Body of pancreas (tissue), 4 donors: ENCODE measurements at regions not wholly inside any gene's neighbourhood (a gene's known extent, or its start where the extent isn't known, plus 50 kb on each side); places are given as distances from the start of the nearest gene placed in this dataset.

ENCODE experiments used
- ATAC-seq: fragments of 150-250 bp; one replicate; pipeline ENCODE4 v1.9.1; 2016
- DNase-seq, 4 donors: peaks; one replicate each; pipeline ENCODE4 v3.0.0-alpha.2; 2019
- H3K27ac ChIP-seq, 4 donors: fragments of 200-600 bp; sonication (generic); 1 replicate in 3 of 4; 2 replicates in 1 of 4; pipeline versions ENCODE4 v1.5.1 to v1.6.1; 2016 to 2019; ENCODE audit warnings: mild to moderate bottlenecking in 1 of 4, mixed read lengths in 1 of 4, moderate library complexity in 1 of 4
- H3K27me3 ChIP-seq, 2 donors: fragments of 200-600 bp; sonication (generic); one replicate each; pipeline ENCODE4 v1.6.0; 2016; ENCODE audit warnings: mild to moderate bottlenecking in 1 of 2
- H3K36me3 ChIP-seq, 2 donors: fragments of 200-600 bp; sonication (generic); replicated peaks in 1 of 2; 2 replicates each; pipeline ENCODE4 v1.5.1; 2016; ENCODE audit warnings: low read depth in 2 of 2; ENCODE audit not compliant: insufficient read depth in 1 of 2
- H3K4me1 ChIP-seq: fragments of 200-600 bp; sonication (generic); one replicate; pipeline ENCODE4 v1.6.0; 2016
- H3K4me3 ChIP-seq, 2 donors: fragments of 200-600 bp; sonication (generic); 1 replicate in 1 of 2; 2 replicates in 1 of 2; pipeline ENCODE4 v1.5.1; 2016 to 2019
- H3K9me3 ChIP-seq, 3 donors: fragments of 200-600 bp; sonication (generic); 1 replicate in 2 of 3; 2 replicates in 1 of 3; pipeline ENCODE4 v1.5.1; 2016
- CTCF ChIP-seq, 7 experiments: fragments of 450-650 bp in 4 of 7; fragments of 200-600 bp in 3 of 7; sonication (generic) in 3 of 7; IDR thresholded peaks; one replicate each; pipeline ENCODE4 v1.5.1; 2016 to 2019; ENCODE audit warnings: antibody characterized with exemption in 7 of 7
- POLR2A ChIP-seq, 3 donors: fragments of 450-650 bp; IDR thresholded peaks; one replicate each; pipeline ENCODE4 v1.6.1; 2016; ENCODE audit warnings: antibody characterized with exemption in 3 of 3, mild to moderate bottlenecking in 2 of 3
- WGBS, 2 donors: methylation state at CpG; one replicate each; pipeline ENCODE4 v1.1.5; 2017; 5-methylcytosine and 5-hydroxymethylcytosine counted together
- intact Hi-C: fragments of 100-400 bp; cut with DNase I; formaldehyde crosslinking; loops from one replicate; pipeline ENCODE4 v1.15.1; 2023

DNA sequence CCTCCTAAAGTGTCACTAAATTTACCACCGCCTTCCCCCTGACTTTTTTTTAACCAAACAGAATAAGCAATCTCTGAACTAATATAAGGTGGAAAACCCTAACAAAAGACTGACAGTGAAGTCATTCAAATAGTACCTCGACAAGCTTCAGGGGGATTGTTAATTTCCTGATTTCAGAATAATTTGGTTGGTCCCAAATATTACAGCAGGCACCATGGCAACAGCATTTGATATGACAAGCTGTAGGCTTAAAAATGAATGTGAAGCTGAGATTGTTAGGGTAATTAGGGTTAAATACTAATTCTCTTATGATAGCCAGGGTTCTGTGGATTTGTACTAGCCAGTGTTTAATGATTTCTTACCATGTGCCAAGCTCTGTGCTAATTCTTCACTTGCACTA is 63.5 kb upstream of the GOLGA8B start:
- Histone ChIP-seq H3K36me3 (no peaks in the 10 kb centered on the region), H3K4me1 (peaks cover 15% of the 10 kb centered on the region), H3K4me3 (no peak overlapping the region), H3K27ac (no peak overlapping the region), H3K27me3 (no peaks in the 10 kb centered on the region), H3K9me3 (no peaks in the 10 kb centered on the region)
- WGBS, 2 donors: 78 to 83% methylated on average over 2 of the region's 2 CpGs
- no peak for ATAC-seq
- intact Hi-C loops: no loop called here
- TF ChIP-seq POLR2A (IDR thresholded peaks at IDR 0.05) (no peak), CTCF (IDR thresholded peaks at IDR 0.05) (no peak)
- DNase-seq: no peak

GRCh38 chr15:34644851-34645250 is 61.4 kb upstream of the GOLGA8B start:
- no peak overlapping the region for H3K4me3 ChIP-seq
- 77% methylated on average over 4 of the region's 4 CpGs for WGBS, 2 donors
- TF ChIP-seq POLR2A (IDR thresholded peaks at IDR 0.05): no peak
- no peak for TF ChIP-seq CTCF (IDR thresholded peaks at IDR 0.05)
- H3K9me3 ChIP-seq: no peaks in the 10 kb centered on the region
- ATAC-seq (no peak), DNase-seq (no peak)
- no peak overlapping the region for H3K27ac ChIP-seq
- H3K36me3 ChIP-seq: no peaks in the 10 kb centered on the region
- no peaks in the 10 kb centered on the region for H3K4me1 ChIP-seq
- no peaks in the 10 kb centered on the region for H3K27me3 ChIP-seq
- intact Hi-C loops: no loop called here

DNA sequence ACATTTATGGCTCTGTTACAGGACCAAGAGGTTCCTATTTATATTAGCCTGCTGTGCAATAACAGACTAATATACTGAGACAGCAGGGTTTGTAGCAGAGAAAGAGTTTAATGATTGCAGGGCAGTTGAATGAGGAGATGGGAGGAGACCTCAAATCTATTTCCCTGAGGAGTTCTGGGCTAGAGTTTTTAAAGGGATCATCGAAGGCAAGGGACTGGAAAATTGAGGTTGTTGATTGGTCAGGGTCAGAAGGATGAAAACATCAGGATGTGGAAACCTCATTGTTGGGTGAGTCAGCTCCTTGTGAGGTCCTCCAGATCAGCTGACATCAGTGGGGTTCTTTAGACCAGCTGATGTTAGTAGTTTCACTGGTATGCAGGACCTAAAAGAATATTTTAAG is 60.6 kb upstream of the GOLGA8B start:
- no peak overlapping the region for H3K27ac ChIP-seq
- H3K4me1 ChIP-seq: no peaks in the 10 kb centered on the region
- no peaks in the 10 kb centered on the region for H3K9me3 ChIP-seq
- 55 to 91% methylated on average over 1 of the region's 1 CpG for WGBS, 2 donors
- H3K4me3 ChIP-seq: no peak overlapping the region
- no peaks in the 10 kb centered on the region for H3K27me3 ChIP-seq
- TF ChIP-seq CTCF (IDR thresholded peaks at IDR 0.05) (no peak), POLR2A (IDR thresholded peaks at IDR 0.05) (no peak)
- H3K36me3 ChIP-seq: no peaks in the 10 kb centered on the region
- DNase-seq (no peak), ATAC-seq (no peak)
- intact Hi-C loops: no loop called here

- no peaks in the 10 kb centered on the region for H3K4me1 ChIP-seq
- no peaks in the 10 kb centered on the region for H3K36me3 ChIP-seq
- no peak overlapping the region for H3K27ac ChIP-seq
- no peak for ATAC-seq
- H3K9me3 ChIP-seq: no peaks in the 10 kb centered on the region
- intact Hi-C loops: no loop called here
- 76 to 77% methylated on average over 4 of the region's 4 CpGs for WGBS, 2 donors
- no peaks in the 10 kb centered on the region for H3K27me3 ChIP-seq
- no peak for DNase-seq
- TF ChIP-seq CTCF (IDR thresholded peaks at IDR 0.05) (no peak), POLR2A (IDR thresholded peaks at IDR 0.05) (no peak)
- no peak overlapping the region for H3K4me3 ChIP-seq
These were observed 58.8 kb upstream of the GOLGA8B start for GRCh38 chr15:34642247-34642646.

DNA sequence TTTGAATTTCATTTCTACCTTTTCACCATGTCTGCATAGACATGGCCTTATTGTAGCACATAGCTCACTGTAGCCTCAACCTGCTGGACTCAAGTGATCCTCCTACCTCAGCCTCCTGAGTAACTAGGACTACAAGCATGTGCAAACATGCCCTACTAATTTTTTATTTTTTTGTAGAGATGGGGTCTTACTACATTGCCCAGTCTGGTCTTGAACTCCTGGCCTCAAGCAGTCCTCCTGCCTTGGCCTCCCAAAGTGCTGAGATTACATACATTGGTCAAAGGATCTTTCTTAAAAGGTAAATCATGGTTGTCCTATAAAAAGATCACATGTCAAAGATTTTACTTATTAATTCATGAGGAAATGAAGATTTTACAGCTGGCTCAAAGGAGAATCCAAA is 57.2 kb upstream of the GOLGA8B start:
- no peak for TF ChIP-seq POLR2A (IDR thresholded peaks at IDR 0.05)
- TF ChIP-seq CTCF (IDR thresholded peaks at IDR 0.05): no peak
- no peaks in the 10 kb centered on the region for H3K9me3 ChIP-seq
- ATAC-seq (no peak), DNase-seq (no peak)
- H3K36me3 ChIP-seq: no peaks in the 10 kb centered on the region
- no peak overlapping the region for H3K4me3 ChIP-seq
- no peak overlapping the region for H3K27ac ChIP-seq
- intact Hi-C loops: no loop called here
- H3K4me1 ChIP-seq: no peaks in the 10 kb centered on the region
- H3K27me3 ChIP-seq: no peaks in the 10 kb centered on the region
